ENCODE measurements at regions not wholly inside any gene's neighbourhood (a gene's known extent, or its start where the extent isn't known, plus 50 kb on each side); places are given as distances from the start of the nearest gene placed in this dataset.

DNA sequence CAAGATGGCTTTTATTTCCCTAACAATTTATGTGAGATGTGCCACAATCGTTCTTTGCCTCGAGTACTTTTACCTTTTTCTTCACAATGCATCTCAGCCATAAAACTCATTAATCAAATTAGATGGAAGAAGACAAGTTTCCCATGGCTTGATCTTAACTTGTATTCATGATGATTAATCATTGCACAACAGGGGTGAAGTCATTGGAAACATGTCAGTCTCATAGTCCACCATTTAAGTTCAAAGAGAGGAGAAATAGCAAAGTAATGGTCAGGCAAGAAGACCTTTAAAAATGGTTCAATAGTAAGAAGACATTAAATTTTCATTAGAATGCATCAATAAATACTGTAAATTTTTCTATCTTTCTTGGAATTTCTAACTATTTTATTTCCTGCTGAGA, 136.3 kb downstream of the FOXG1 start:
- H3K36me3 Mint-ChIP-seq (ENCODE audit: low read depth) = no peaks in the 10 kb centered on the region
- peaks cover 8% of the 10 kb centered on the region for H3K9me3 Mint-ChIP-seq
- H3K4me3 Mint-ChIP-seq = no peak overlapping the region
- no peaks in the 10 kb centered on the region for H3K4me1 Mint-ChIP-seq
- H3K27me3 Mint-ChIP-seq = no peaks in the 10 kb centered on the region
- no peak for ATAC-seq (replicated peaks)
- no peak overlapping the region for H3K27ac Mint-ChIP-seq

DNA sequence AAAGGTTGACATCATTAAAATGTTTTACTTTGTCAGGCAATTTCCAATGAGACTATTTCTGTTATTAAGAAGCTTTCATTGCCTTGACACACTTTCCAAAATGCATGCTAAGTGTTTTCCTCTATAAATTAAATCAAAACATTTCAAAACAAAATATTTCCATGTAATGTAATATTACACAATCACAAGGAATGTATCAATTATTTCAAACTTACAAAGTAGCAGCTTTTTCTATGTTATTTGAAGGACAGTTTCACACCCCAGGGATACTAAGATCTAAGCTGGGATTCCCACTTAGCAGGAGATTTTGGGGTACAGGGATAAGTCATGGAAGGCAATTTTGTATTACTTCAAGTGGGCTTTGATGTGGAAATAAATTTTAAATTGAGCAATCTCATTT, 144.9 kb downstream of the FOXG1 start:
- no peaks in the 10 kb centered on the region for H3K27me3 Mint-ChIP-seq
- peaks cover 19% of the 10 kb centered on the region for H3K9me3 Mint-ChIP-seq
- H3K4me1 Mint-ChIP-seq = no peaks in the 10 kb centered on the region
- no peaks in the 10 kb centered on the region for H3K36me3 Mint-ChIP-seq (ENCODE audit: low read depth)
- H3K27ac Mint-ChIP-seq = no peak overlapping the region
- no peak overlapping the region for H3K4me3 Mint-ChIP-seq
- ATAC-seq (replicated peaks) = no peak

DNA sequence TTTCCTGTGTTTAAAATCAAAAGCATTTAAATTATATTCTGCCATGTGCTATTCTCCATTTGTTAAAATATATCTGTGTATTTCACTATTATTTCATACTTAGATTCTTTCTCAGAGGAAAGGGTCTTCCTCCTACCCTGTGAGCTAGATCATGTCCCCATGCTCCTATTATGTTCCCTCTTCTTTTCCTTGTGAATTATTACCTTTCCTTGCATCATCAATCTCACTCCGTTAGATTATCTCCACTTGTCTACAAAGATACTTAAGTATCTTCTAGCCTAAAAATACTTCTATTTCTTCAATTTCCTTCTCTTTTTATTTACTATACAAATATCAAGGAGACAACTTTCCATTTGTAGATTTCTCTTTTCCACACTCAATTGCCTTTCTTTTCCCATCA, 146.5 kb downstream of the FOXG1 start:
- Mint-ChIP-seq H3K4me3 (no peak overlapping the region), H3K27ac (no peak overlapping the region), H3K27me3 (no peaks in the 10 kb centered on the region), H3K9me3 (peaks cover 19% of the 10 kb centered on the region), H3K36me3 (ENCODE audit: low read depth) (no peaks in the 10 kb centered on the region), H3K4me1 (no peaks in the 10 kb centered on the region)
- no peak for ATAC-seq (replicated peaks)

DNA sequence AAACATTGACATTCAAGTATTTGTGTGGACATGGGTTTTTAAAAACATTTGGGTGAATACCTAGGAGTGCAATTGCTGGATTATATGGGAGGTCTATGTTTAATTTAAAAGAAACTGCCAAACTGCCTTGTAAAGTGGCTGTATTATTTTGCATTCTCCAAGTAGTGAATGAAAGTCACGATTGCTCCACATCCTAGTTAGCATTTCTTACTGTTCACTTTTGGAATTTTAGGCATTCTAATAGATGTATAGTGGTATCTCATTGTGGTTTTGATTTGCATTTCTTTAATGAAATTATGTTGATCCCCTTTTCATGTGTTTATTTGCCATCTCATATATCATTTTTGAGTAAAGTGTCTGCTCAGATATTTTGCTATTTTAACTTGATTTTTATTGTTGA, 159.5 kb downstream of the FOXG1 start:
- H3K36me3 Mint-ChIP-seq (ENCODE audit: low read depth) = no peaks in the 10 kb centered on the region
- peaks cover 8% of the 10 kb centered on the region for H3K9me3 Mint-ChIP-seq
- no peak overlapping the region for H3K4me3 Mint-ChIP-seq
- ATAC-seq (replicated peaks) = no peak
- no peak overlapping the region for H3K27ac Mint-ChIP-seq
- no peaks in the 10 kb centered on the region for H3K4me1 Mint-ChIP-seq
- H3K27me3 Mint-ChIP-seq = no peaks in the 10 kb centered on the region

DNA sequence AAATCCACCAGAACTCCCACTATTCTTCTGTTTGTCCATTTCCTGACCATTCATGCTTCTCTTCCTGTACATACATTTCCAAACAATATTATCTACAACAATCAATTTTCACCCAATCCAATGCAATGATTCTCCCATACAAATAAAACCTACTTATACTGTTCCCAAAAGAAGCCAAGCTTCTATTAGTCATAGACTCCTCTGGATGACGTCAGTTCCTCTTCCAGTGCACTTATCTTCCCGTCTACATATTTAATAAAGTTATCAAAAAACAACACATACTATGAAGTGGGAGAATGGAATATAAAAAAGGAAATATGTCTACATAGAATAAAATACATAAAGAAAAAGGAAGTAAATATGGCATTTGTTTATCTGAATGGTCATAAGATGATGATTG, 165.4 kb downstream of the FOXG1 start:
- H3K9me3 Mint-ChIP-seq = peaks cover 22% of the 10 kb centered on the region
- ATAC-seq (replicated peaks) = no peak
- no peak overlapping the region for H3K27ac Mint-ChIP-seq
- no peak overlapping the region for H3K4me3 Mint-ChIP-seq
- H3K4me1 Mint-ChIP-seq = no peaks in the 10 kb centered on the region
- no peaks in the 10 kb centered on the region for H3K27me3 Mint-ChIP-seq
- no peaks in the 10 kb centered on the region for H3K36me3 Mint-ChIP-seq (ENCODE audit: low read depth)

DNA sequence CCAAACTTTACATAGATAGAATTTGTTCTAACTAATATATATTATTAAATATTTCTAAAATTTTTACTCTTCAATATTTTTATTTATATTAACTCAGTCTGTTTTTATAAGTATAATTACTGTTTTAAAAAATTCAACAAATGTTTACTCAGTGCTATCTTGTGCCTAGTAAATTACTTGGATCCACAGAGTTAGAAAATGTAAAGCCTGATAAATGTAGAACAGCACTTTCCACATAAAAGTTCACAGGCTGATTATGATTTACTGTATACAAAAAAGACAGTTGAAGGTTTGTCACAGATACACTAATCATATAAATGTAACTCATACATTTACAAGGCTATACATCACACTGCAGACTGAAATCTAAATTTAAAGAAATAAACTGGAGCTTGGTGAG, 170.0 kb downstream of the FOXG1 start:
- H3K4me3 Mint-ChIP-seq = no peak overlapping the region
- no peak overlapping the region for H3K27ac Mint-ChIP-seq
- H3K36me3 Mint-ChIP-seq (ENCODE audit: low read depth) = no peaks in the 10 kb centered on the region
- ATAC-seq (replicated peaks) = no peak
- H3K9me3 Mint-ChIP-seq = peaks cover 18% of the 10 kb centered on the region
- H3K4me1 Mint-ChIP-seq = no peaks in the 10 kb centered on the region
- H3K27me3 Mint-ChIP-seq = no peaks in the 10 kb centered on the region

DNA sequence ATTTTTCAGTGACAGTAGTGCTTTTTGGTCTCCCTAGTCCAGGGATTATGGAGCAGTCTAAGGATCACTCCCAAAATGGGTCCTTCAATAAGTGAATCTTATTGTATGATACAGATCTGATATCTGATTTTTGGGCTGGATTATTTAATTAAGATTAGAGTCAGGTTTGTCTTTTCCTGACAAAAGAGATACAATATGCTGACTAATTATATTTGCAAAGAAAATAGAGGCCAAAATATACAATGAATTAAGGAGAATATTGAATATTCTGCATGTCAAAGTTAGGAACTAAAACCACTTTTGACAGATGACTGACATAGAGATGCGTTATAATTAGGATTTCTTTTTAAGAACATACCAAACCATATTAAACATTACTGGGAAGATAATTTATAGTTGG, 175.2 kb downstream of the FOXG1 start:
- H3K9me3 Mint-ChIP-seq = peaks cover 3% of the 10 kb centered on the region
- H3K4me1 Mint-ChIP-seq = no peaks in the 10 kb centered on the region
- H3K4me3 Mint-ChIP-seq = no peak overlapping the region
- H3K27ac Mint-ChIP-seq = no peak overlapping the region
- ATAC-seq (replicated peaks) = no peak
- no peaks in the 10 kb centered on the region for H3K27me3 Mint-ChIP-seq
- H3K36me3 Mint-ChIP-seq (ENCODE audit: low read depth) = no peaks in the 10 kb centered on the region

DNA sequence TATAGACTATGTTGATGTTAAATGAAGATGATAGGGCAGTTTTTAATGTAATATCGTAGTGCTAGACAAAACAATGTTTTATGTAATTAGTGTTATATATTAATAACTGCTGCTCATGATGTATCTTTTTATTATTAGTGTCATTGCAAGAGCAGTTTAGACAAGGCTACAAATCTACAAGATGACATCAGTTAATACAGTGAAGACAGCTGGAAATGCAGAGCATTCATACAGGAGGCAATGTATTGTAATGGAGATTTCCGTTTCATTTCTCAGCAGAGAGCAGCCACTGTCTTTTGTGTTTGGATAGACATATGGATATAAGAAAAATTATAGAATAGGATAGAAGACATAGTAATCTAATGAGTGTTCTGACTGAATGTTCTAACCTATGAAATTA, 178.0 kb downstream of the FOXG1 start:
- Mint-ChIP-seq H3K36me3 (ENCODE audit: low read depth) (no peaks in the 10 kb centered on the region), H3K27me3 (no peaks in the 10 kb centered on the region)

DNA sequence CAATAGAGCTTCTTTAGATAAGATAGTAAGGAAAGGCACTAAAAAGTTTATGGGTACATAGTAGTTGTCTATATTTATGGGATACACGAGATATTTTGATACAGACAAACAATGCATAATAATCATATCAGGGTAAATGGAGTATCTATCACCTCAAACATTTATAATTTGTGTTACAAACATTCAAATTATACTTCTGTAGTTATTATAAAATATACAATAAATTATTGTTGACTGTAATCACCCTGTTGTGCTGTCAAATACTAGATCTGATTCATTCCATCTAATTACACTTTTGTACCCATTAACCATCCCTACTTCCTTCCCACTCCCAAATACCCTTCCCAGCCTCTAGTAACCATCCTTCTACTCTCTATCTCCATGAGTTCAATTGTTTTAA, 179.7 kb downstream of the FOXG1 start:
- Mint-ChIP-seq H3K4me3 (no peak overlapping the region), H3K36me3 (ENCODE audit: low read depth) (no peaks in the 10 kb centered on the region), H3K9me3 (peaks cover 11% of the 10 kb centered on the region), H3K4me1 (no peaks in the 10 kb centered on the region), H3K27ac (no peak overlapping the region), H3K27me3 (no peaks in the 10 kb centered on the region)
- ATAC-seq (replicated peaks) = no peak

More for the DNA sequence above, 178.0 kb downstream of the FOXG1 start:
- Mint-ChIP-seq H3K9me3 (peaks cover 8% of the 10 kb centered on the region), H3K4me1 (no peaks in the 10 kb centered on the region), H3K4me3 (no peak overlapping the region), H3K27ac (no peak overlapping the region)
- no peak for ATAC-seq (replicated peaks)

DNA sequence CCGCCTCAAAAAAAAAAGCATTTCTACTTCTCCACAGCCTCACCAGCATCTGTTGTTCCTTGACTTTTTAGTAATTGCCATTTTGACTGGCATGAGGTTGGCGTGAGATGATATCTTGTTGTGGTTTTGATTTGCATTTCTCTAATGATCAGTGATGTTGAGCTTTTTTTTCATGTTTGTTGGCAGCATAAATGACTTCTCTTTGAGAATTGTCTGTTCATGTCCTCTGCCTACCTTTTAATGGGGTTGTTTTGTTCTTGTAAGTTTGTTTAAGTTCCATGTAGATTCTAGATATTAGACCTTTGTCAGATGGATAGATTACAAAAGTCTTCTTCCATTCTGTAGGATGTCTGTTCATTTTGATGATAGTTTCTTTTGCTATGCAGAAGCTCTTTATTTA, 182.9 kb downstream of the FOXG1 start:
- Mint-ChIP-seq H3K36me3 (ENCODE audit: low read depth) (no peaks in the 10 kb centered on the region), H3K27ac (no peak overlapping the region), H3K27me3 (no peaks in the 10 kb centered on the region)

DNA sequence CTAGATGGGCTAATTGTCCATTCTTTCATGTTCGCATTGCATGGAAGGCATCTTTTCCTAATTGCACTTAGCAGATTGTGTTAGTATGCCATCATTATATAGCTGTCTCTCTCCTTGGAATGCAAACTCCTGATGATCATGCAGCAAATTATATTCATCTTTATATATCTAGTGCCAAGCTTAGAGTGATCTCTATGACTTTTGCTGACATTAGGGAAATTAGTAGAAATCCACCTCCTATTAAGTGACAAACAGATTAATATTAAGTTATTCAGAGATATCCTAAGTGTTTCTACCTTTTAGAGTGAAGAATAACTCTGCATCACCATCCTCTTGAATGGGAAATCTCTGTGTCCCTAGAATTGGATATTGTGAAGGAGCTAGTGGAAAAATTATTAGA, 185.6 kb downstream of the FOXG1 start:
- H3K27ac Mint-ChIP-seq = no peak overlapping the region
- no peak for ATAC-seq (replicated peaks)
- H3K36me3 Mint-ChIP-seq (ENCODE audit: low read depth) = no peaks in the 10 kb centered on the region
- no peaks in the 10 kb centered on the region for H3K4me1 Mint-ChIP-seq
- no peaks in the 10 kb centered on the region for H3K27me3 Mint-ChIP-seq
- H3K9me3 Mint-ChIP-seq = peaks cover 17% of the 10 kb centered on the region
- H3K4me3 Mint-ChIP-seq = no peak overlapping the region

More for the DNA sequence above, 182.9 kb downstream of the FOXG1 start:
- H3K4me3 Mint-ChIP-seq = no peak overlapping the region
- no peaks in the 10 kb centered on the region for H3K4me1 Mint-ChIP-seq
- peaks cover 16% of the 10 kb centered on the region for H3K9me3 Mint-ChIP-seq
- no peak for ATAC-seq (replicated peaks)

DNA sequence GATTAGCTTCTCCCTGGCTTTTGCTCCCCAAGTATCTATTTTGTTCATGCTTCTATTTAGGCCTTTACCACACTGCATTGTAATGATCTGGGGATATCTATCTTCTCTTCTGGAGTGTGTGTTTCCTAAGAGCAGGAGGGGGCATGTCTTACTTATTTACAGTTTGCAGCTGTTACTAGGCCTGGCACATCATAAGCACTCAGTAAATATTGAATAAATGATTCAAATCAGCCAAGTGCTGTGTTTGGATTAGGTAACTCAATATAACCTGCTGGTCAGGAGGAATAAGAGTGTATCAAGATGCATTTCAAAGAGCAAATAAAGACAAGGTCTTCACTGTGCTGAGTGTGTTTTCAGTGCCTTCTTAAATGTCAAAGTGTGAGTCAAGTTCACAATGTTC, 186.1 kb downstream of the FOXG1 start:
- Mint-ChIP-seq H3K27me3 (no peaks in the 10 kb centered on the region), H3K36me3 (ENCODE audit: low read depth) (no peaks in the 10 kb centered on the region), H3K4me1 (no peaks in the 10 kb centered on the region), H3K27ac (no peak overlapping the region), H3K4me3 (no peak overlapping the region), H3K9me3 (peaks cover 17% of the 10 kb centered on the region)
- ATAC-seq (replicated peaks) = no peak

DNA sequence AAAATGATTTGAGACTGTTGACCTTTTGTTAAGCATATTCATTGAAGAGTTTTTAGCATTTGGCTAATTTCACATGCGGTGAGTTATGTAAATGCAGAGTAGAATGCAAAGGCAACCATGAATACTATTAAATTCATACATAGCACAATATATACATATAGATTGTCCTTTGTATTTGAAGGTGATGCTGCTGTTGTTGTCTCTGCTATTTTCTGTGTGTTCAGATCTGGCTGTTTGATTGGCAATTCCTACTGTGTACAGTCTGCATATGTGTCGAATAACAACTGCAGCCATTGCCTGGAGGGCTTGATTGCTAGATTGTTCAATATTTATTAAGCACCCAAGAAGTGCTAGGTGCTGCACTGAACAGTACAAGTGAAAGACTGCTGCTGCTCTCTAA, 187.4 kb downstream of the FOXG1 start:
- H3K36me3 Mint-ChIP-seq (ENCODE audit: low read depth) = no peaks in the 10 kb centered on the region
- no peak for ATAC-seq (replicated peaks)

DNA sequence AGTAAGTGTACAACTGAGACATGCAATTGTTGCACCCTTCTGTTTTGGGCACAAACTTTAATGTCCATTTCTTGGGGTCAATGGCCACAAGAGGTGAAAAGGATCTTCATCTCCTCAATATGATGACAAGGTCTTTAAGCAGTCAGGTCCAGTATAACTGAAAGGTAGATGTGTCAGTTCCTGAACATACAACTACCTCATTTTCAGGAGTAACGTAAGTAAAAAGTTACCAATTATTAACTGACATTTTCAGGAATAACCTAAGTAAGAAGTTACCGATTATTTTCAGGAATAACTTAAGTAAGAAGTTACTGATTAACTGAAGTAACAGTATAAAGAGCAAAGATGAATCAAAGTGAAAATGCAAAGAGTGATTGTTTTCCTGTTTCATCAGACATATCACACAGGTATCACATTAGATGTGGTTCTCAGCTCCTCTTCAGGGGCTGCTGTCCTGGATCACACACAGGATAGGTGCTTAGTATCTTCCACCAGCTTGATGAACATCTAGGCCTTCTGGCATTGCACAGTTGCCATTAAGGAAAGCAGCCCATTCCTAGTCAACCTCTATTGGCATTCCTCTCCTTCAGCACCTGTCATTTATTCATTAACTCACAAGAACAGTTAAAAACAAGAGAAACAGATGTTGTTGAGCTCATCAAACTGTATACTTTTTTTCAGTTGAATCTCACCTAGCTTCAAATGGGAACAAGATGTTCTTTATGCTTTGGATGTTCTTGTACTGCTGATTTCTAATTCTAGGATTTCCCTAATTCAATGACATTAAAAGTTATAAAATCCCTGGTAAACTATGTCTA, 200.0 kb downstream of the FOXG1 start:
- Mint-ChIP-seq H3K4me1 (no peaks in the 10 kb centered on the region), H3K36me3 (ENCODE audit: low read depth) (no peaks in the 10 kb centered on the region), H3K27me3 (no peaks in the 10 kb centered on the region), H3K4me3 (no peak overlapping the region), H3K27ac (no peak overlapping the region), H3K9me3 (peaks cover 13% of the 10 kb centered on the region)
- ATAC-seq (replicated peaks) = no peak

More for the DNA sequence above, 187.4 kb downstream of the FOXG1 start:
- H3K27me3 Mint-ChIP-seq = no peaks in the 10 kb centered on the region
- H3K27ac Mint-ChIP-seq = no peak overlapping the region
- peaks cover 17% of the 10 kb centered on the region for H3K9me3 Mint-ChIP-seq
- H3K4me1 Mint-ChIP-seq = no peaks in the 10 kb centered on the region
- no peak overlapping the region for H3K4me3 Mint-ChIP-seq

DNA sequence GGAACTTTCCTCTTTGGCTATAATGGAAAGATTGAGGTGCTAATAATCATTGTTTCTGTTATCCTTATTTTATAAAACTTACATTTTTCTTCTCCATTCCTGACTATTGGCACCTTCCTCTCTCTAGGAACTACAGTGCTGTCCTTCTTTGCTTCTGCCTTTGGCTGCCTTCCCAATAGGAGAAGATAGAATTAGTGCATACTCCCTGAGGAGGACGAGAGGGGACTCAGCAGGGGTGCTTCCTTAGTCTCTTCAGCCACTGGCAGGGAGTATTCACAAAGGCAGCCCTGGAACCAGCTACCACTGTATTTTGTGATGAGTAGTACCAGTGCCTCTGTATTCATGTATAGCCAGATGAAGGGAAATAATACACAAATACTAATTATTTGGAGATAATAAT, 208.5 kb downstream of the FOXG1 start:
- no peaks in the 10 kb centered on the region for H3K27me3 Mint-ChIP-seq
- peaks cover 16% of the 10 kb centered on the region for H3K9me3 Mint-ChIP-seq
- H3K4me1 Mint-ChIP-seq = no peaks in the 10 kb centered on the region
- no peak overlapping the region for H3K27ac Mint-ChIP-seq
- H3K4me3 Mint-ChIP-seq = no peak overlapping the region
- H3K36me3 Mint-ChIP-seq (ENCODE audit: low read depth) = no peaks in the 10 kb centered on the region
- ATAC-seq (replicated peaks) = no peak

DNA sequence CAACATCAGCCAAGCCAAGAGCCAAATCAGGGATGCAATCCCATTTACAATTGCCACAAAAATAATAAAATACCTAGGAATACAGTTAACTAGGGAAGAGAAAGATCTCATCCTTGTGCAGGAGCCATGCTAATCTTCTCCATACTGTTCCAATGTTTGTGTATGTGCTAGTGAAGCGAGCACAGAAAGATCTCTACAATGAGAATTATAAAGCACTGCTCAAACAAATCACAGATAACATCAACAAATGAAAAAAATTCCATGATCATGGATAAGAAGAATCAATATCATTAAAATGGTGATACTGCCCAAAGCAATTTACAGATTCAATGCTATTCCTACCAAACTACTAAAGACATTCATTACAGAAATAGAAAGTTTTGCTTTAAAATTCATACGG, 215.6 kb downstream of the FOXG1 start:
- Mint-ChIP-seq H3K4me1 (no peaks in the 10 kb centered on the region), H3K4me3 (no peak overlapping the region), H3K9me3 (peaks cover 27% of the 10 kb centered on the region), H3K36me3 (ENCODE audit: low read depth) (no peaks in the 10 kb centered on the region), H3K27ac (no peak overlapping the region), H3K27me3 (no peaks in the 10 kb centered on the region)
- no peak for ATAC-seq (replicated peaks)
